Esophagus squamous epithelium (tissue), 4 donors: ENCODE measurements at regions not wholly inside any gene's neighbourhood (a gene's known extent, or its start where the extent isn't known, plus 50 kb on each side); places are given as distances from the start of the nearest gene placed in this dataset.

Experiments used
- POLR2A ChIP-seq, 4 donors: fragments of 450-650 bp; IDR thresholded peaks; one replicate each; pipeline ENCODE4 v1.6.1; 2017; ENCODE audit warnings: antibody characterized with exemption in 4 of 4, mild to moderate bottlenecking in 4 of 4, moderate library complexity in 3 of 4
- TF ChIP-seq, protein P1 (sequence below), 6 experiments: fragments of 450-650 bp in 4 of 6; fragments of 200-600 bp in 2 of 6; sonication (generic) in 2 of 6; IDR thresholded peaks; one replicate each; pipeline ENCODE4 v1.5.1; 2016 to 2019; ENCODE audit warnings: antibody characterized with exemption in 6 of 6, mild to moderate bottlenecking in 4 of 6, moderate library complexity in 4 of 6

- TF ChIP-seq POLR2A (IDR thresholded peaks at IDR 0.05), result no peak
- TF ChIP-seq, protein P1, sequence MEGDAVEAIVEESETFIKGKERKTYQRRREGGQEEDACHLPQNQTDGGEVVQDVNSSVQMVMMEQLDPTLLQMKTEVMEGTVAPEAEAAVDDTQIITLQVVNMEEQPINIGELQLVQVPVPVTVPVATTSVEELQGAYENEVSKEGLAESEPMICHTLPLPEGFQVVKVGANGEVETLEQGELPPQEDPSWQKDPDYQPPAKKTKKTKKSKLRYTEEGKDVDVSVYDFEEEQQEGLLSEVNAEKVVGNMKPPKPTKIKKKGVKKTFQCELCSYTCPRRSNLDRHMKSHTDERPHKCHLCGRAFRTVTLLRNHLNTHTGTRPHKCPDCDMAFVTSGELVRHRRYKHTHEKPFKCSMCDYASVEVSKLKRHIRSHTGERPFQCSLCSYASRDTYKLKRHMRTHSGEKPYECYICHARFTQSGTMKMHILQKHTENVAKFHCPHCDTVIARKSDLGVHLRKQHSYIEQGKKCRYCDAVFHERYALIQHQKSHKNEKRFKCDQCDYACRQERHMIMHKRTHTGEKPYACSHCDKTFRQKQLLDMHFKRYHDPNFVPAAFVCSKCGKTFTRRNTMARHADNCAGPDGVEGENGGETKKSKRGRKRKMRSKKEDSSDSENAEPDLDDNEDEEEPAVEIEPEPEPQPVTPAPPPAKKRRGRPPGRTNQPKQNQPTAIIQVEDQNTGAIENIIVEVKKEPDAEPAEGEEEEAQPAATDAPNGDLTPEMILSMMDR (IDR thresholded peaks at IDR 0.05), result no peak
These were observed 942.6 kb upstream of the PRMT6 start for GRCh38 chr1:106113851-106114250.
